NCI-H345 treated with DMSO at 0.1 percent for 48 hours (cell line): ENCODE measurements at regions not wholly inside any gene's neighbourhood (a gene's known extent, or its start where the extent isn't known, plus 50 kb on each side); places are given as distances from the start of the nearest gene placed in this dataset.

ENCODE experiments used
- DNase-seq: peaks from one replicate; lab custom pipeline; 2025; ENCODE audit not compliant: unreplicated experiment; lab: John Stamatoyannopoulos, UW

DNA sequence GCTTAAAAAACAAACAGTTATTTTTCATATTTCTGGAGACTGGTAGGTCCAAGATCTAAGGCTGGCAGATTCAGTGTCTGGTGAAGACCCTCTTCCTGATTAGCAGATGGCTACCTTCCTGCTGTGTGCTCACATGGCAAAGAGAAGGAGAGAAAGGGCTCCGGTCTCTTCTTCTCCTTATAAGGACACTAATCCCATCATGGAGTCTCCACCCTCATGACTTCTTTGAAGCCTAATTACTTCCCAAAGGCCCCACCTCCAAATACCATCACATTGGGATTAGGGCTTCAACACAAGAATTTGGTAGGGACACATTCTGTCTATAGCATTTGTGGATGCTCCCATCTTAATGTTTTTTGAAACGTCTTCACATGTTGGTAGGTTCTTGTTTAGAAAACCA is 391.1 kb downstream of the TMEM161B start:
- DNase-seq: no peak

- no peak for DNase-seq
These were observed 391.6 kb downstream of the TMEM161B start for GRCh38 chr5:87877023-87877422.

GRCh38 chr5:87876616-87877015 is 392.0 kb downstream of the TMEM161B start:
- no peak for DNase-seq

- peak; percentile 73 for DNase-seq
These were observed 395.7 kb downstream of the TMEM161B start for GRCh38 chr5:87872986-87873385.

- no peak for DNase-seq
These were observed 399.9 kb downstream of the TMEM161B start for GRCh38 chr5:87868792-87869191.

DNA sequence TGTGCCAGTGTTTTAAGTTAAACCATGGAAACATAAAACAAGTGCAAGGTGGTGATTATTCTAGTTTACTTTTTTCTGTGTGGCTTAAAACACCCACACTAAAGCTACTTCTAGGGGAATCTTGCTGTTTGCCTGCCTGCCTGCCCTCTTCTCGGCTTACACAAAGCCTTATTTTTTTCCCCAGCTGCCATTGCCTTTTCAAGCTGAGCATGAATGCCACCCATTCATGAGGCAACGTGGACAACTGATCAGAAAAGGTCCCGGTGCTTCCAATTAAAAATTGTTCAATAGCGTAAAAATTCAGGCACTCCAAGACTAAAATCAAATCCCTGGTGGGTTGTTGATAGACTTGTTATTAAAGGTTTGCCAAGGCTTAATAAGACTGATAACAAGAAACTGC is 401.4 kb downstream of the TMEM161B start:
- DNase-seq: no peak

DNA sequence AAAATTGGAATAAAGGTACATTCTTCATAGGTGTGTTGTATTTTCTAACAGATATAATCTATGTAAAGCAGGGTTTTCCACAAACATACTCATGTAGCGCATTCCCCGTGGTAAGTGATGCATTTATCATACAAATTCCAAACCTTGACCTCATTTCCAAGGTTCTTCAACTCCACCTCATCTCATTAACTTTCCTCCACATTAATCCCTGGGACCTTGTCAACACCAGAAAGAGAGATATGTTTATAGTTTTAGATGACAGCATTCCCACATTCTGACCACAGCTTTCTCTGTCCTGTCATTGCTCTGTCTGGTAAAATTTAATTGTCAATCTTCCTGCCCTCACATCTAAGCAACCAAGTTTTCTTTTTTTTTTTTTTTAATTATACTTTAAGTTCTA is 415.1 kb downstream of the TMEM161B start:
- no peak for DNase-seq

- no peak for DNase-seq
These were observed 417.0 kb downstream of the TMEM161B start for GRCh38 chr5:87851603-87852002.

DNA sequence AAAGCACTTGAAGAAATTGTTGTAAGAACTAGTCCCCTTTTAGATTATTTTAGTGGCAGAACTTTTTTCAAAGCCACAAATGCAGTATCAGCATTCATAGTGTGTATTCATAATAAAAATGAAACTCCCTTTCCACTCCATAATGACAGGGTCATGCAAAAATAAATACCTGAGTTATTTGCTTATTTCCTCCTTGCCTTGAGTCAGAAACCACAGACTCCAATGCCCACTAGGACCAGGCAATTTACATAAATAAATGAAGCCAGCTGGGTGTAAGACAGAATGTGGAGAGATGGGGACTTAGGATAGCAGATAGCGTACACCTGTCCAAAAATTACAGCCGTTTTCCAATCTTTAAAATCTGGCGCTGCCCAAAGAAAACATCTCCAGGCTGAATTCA is 417.8 kb downstream of the TMEM161B start:
- no peak for DNase-seq

GRCh38 chr5:87845734-87846133 is 422.9 kb downstream of the TMEM161B start:
- no peak for DNase-seq

DNA sequence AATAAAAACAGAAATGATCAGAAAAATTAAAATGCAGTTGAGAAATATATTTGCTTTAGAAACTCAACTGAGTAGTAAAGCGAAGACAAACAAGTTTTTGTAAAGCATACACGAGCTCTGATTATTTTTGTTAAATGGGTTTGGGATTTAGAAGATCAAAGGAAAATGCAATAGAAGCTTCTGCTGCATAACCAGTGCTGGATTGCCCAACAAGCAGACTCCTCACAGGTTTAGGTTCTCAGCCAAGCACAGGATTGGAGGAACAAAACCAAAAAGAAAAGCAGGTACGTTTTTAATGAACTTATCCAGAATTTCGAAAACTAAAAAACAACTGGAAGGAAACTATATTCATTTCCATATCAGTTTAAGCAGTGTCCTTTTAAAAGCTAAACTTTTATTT is 423.8 kb downstream of the TMEM161B start:
- no peak for DNase-seq

GRCh38 chr5:87844449-87844848 is 424.2 kb downstream of the TMEM161B start:
- no peak for DNase-seq

DNA sequence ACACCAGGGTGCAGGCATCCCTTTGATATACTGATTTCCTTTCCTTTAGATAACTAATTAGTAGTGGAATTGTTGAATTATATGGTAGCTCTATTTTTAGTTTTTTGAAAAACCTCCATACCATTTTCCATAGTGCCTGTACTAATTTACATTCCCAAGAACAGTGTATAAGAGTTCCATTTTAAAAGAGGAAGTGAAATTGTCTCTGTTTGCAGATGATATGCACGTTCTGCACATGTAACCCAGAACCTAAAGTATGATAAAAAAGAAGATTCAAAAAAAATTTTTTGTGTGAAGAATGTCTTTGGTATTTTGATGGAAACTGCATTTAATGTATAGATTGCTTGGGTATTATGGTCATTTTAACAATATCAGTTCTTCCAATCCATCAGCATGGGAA is 424.0 kb upstream of the CCNH start:
- no peak for DNase-seq

GRCh38 chr5:87831499-87831898 is 418.8 kb upstream of the CCNH start:
- no peak for DNase-seq

GRCh38 chr5:87829217-87829551 is 416.5 kb upstream of the CCNH start:
- DNase-seq: no peak

GRCh38 chr5:87828545-87829216 is 416.0 kb upstream of the CCNH start:
- DNase-seq: no peak

DNA sequence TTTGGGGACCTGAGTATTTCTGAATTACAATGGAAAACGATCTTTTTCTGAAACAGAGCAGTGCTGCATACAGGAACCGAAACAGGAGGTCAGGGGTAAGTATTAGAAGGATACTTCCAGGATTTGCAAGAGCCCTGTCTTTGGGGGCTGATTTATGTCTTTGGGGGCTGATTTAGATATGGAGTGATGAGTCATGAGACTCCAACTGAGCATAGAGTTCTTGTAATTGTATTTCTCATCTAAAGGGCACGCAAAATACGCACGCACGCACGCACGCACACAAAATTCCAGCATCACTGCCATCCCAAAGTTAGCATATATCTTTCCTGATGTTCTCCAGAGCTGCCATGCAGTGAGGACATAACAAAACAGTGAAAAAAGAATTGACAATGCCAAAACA is 414.8 kb upstream of the CCNH start:
- DNase-seq: no peak

GRCh38 chr5:87826507-87826906 is 413.8 kb upstream of the CCNH start:
- no peak for DNase-seq

- no peak for DNase-seq
These were observed 412.9 kb upstream of the CCNH start for GRCh38 chr5:87825583-87825982.

DNA sequence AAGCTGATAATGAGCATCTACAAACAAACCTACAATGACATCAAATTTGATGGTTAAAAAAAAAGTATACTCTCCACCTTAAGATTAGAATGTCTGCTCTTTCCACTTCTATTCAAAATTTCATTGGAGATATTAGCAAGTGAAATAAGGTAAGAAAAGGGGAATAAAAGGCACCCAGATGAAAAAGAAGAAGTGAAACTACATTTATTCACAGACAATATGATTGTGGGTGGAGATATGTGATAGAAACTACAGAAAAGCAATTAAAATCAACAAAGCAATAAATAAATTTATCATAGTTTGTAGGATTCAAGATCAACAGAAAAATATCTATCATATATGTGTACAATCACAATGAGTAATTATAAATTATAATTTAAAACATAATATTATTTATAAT is 395.1 kb upstream of the CCNH start:
- DNase-seq: no peak

DNA sequence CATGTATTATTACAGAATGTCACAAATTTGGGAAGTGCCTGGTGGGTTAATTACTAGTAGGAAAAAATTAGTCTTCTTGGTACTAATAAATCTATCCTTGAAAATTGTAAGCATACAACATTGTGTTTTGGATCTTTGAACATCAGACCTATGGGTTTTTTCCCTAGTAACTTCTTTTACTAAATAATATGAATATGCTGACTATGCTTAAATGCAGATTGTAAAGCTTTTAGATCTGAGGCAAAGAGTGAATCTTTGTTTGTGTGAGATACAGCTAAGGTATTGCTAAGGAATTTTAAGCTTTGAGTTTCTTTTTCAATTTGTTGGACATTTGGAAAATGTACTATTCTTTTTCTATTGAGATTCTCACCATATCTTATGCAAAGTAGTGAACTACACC is 390.6 kb upstream of the CCNH start:
- no peak for DNase-seq

GRCh38 chr5:87791869-87792268 is 379.1 kb upstream of the CCNH start:
- no peak for DNase-seq

DNA sequence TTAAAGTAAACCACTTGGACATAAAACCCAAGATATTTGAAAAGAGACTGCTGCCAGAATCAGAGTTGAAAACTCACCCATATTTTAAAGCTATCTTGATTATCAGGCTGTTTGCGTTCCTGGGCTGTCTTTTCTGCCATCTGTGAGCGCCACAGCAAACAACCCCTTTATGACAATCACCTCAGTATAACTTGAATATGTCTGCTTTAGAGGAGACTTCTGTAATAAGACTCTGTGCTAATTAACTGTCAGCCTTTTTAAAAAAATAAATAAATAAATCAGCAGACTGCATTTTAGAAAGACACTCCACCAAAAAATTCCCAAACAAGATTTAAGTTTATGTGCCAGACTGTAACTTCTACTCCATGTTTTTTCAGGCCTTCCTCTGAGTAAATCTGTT is 375.7 kb upstream of the CCNH start:
- peak; percentile 1 for DNase-seq
